HEK293 (cell line): ENCODE measurements at regions not wholly inside any gene's neighbourhood (a gene's known extent, or its start where the extent isn't known, plus 50 kb on each side); places are given as distances from the start of the nearest gene placed in this dataset.
"Not testable (repeated sequence)": the region's sequence is repeated elsewhere in the genome, so short reads cannot be mapped to it uniquely, and the experiment has no call there.

Source experiments
- CTCF ChIP-seq: fragments of 450-650 bp; formaldehyde crosslinking; IDR thresholded peaks from 2 replicates; pipeline ENCODE4 v1.5.1; 2016; ENCODE audit warnings: missing biosample characterization, missing genetic modification characterization
- HOXC10 ChIP-seq: sonication (generic); formaldehyde crosslinking; IDR thresholded peaks from 2 replicates; pipeline ENCODE4 v1.8.1; 2023; ENCODE audit warnings: mild to moderate bottlenecking, missing genetic modification reagents
- PRDM4 ChIP-seq: fragments of 450-650 bp; formaldehyde crosslinking; IDR thresholded peaks from 2 replicates; pipeline ENCODE4 v1.5.1; 2017; ENCODE audit warnings: missing biosample characterization, missing genetic modification characterization
- PRDM6 ChIP-seq: fragments of 450-650 bp; formaldehyde crosslinking; IDR thresholded peaks from 2 replicates; pipeline ENCODE4 v1.5.1; 2017; ENCODE audit warnings: missing biosample characterization, missing genetic modification characterization
- REST ChIP-seq: fragments of 450-650 bp; formaldehyde crosslinking; IDR thresholded peaks from 2 replicates; pipeline ENCODE4 v1.5.1; 2016; ENCODE audit warnings: missing biosample characterization, missing genetic modification characterization
- ZNF248 ChIP-seq: fragments of 450-650 bp; formaldehyde crosslinking; IDR thresholded peaks from 2 replicates; pipeline ENCODE4 v1.5.1; 2017; ENCODE audit warnings: missing biosample characterization, missing genetic modification characterization
- ZNF513 ChIP-seq: fragments of 450-650 bp; IDR thresholded peaks from 2 replicates; pipeline ENCODE4 v1.5.1; 2018; ENCODE audit warnings: missing biosample characterization, missing genetic modification characterization

GRCh38 chr15:20069043-20069442 lies 472.6 kb downstream of the GOLGA6L6 start:
- TF ChIP-seq REST (tag by site-specific recombination); PRDM6 (tag by site-specific recombination); ZNF513 (tag by site-specific recombination); CTCF (tag by site-specific recombination); ZNF248; PRDM4; HOXC10 (CRISPR knock-in tag): not testable (repeated sequence)
